Natural killer cell (primary cell): ENCODE measurements at regions not wholly inside any gene's neighbourhood (a gene's known extent, or its start where the extent isn't known, plus 50 kb on each side); places are given as distances from the start of the nearest gene placed in this dataset.

Experiments
- ATAC-seq, 3 donors: fragments of 150-1000 bp in 2 of 3; fragments of 200-7000 bp in 1 of 3; cut with Tn5 transposase; 1 replicate in 1 of 3; 2 replicates in 2 of 3; pipeline ENCODE4 v1.10.0; 2021; ENCODE audit warnings: mild to moderate bottlenecking in 2 of 3, moderate library complexity in 2 of 3
- DNase-seq, 2 donors: peaks; one replicate each; pipeline versions ENCODE4 v3.0.0 to v3.0.0-alpha.2; 2013 to 2021; ENCODE audit warnings: mixed read lengths in 1 of 2
- H3K27ac ChIP-seq: one replicate; pipeline ENCODE4 v1.5.1; 2013; ENCODE audit warnings: mild to moderate bottlenecking, low read length
- H3K27me3 ChIP-seq: one replicate; pipeline ENCODE4 v1.6.1; 2013; ENCODE audit warnings: low read length; ENCODE audit not compliant: control insufficient read depth, insufficient read depth
- H3K36me3 ChIP-seq: one replicate; pipeline ENCODE4 v1.6.1; 2013; ENCODE audit warnings: low read length; ENCODE audit not compliant: control insufficient read depth, insufficient read depth
- H3K4me1 ChIP-seq: one replicate; pipeline ENCODE4 v1.6.1; 2013; ENCODE audit warnings: low read length; ENCODE audit not compliant: control insufficient read depth, insufficient read depth
- H3K4me3 ChIP-seq: one replicate; pipeline ENCODE4 v1.5.1; 2013; ENCODE audit warnings: low read length
- H3K9me3 ChIP-seq: one replicate; pipeline ENCODE4 v1.6.1; 2013; ENCODE audit warnings: low read length; ENCODE audit not compliant: control insufficient read depth, insufficient read depth
- H3K27ac Mint-ChIP-seq, 2 donors: one replicate each; pipeline ENCODE4 v1.8.0; 2022; ENCODE audit warnings: mild to moderate bottlenecking in 2 of 2, mixed read lengths in 2 of 2, moderate library complexity in 1 of 2
- H3K27me3 Mint-ChIP-seq, 2 donors: one replicate each; pipeline ENCODE4 v1.8.0; 2022; ENCODE audit warnings: low read depth in 2 of 2, mixed read lengths in 2 of 2
- H3K36me3 Mint-ChIP-seq: one replicate; pipeline ENCODE4 v1.8.0; 2022; ENCODE audit warnings: mixed read lengths
- H3K4me1 Mint-ChIP-seq, 2 donors: one replicate each; pipeline ENCODE4 v1.8.0; 2022; ENCODE audit warnings: mixed read lengths in 2 of 2
- H3K4me3 Mint-ChIP-seq: one replicate; pipeline ENCODE4 v1.8.0; 2022; ENCODE audit warnings: mild to moderate bottlenecking, moderate library complexity, mixed read lengths
- H3K9me3 Mint-ChIP-seq, 2 donors: one replicate each; pipeline ENCODE4 v1.8.0; 2022; ENCODE audit warnings: mixed read lengths in 2 of 2
- CTCF ChIP-seq: fragments of 200-600 bp; IDR thresholded peaks from one replicate; pipeline ENCODE4 v1.8.0; 2022; ENCODE audit warnings: antibody characterized with exemption
- WGBS: methylation state at CpG from one replicate; pipeline ENCODE4 v1.1.7; 2013; ENCODE audit warnings: missing lambda C conversion rate; ENCODE audit not compliant: insufficient coverage; 5-methylcytosine and 5-hydroxymethylcytosine counted together
- intact Hi-C: fragments of 100-400 bp; cut with micrococcal nuclease; formaldehyde crosslinking; loops from one replicate; pipeline ENCODE4 v1.14.2; 2022

- H3K9me3 ChIP-seq = no peaks in the 10 kb centered on the region
- H3K4me1 Mint-ChIP-seq = no peaks in the 10 kb centered on the region
- no peak overlapping the region for H3K4me3 Mint-ChIP-seq
- no peaks in the 10 kb centered on the region for H3K27me3 Mint-ChIP-seq
- H3K9me3 Mint-ChIP-seq = peaks cover 9 to 10% of the 10 kb centered on the region in 2 donors
- no peak overlapping the region for H3K27ac Mint-ChIP-seq
- no peak overlapping the region for H3K27ac ChIP-seq
- 78% methylated on average over 3 of the region's 3 CpGs for WGBS
- DNase-seq = no peak
- no peaks in the 10 kb centered on the region for H3K36me3 ChIP-seq
- intact Hi-C loops = no loop called here
- no peak overlapping the region for H3K4me3 ChIP-seq
- no peaks in the 10 kb centered on the region for H3K27me3 ChIP-seq
- no peak for TF ChIP-seq CTCF
- no peak for ATAC-seq
- no peaks in the 10 kb centered on the region for H3K36me3 Mint-ChIP-seq
- H3K4me1 ChIP-seq = no peaks in the 10 kb centered on the region
Observed at GRCh38 chr14:53874704-53875103, 81.9 kb downstream of the BMP4 start.

GRCh38 chr14:53872681-53873089, 83.9 kb downstream of the BMP4 start:
- no peak overlapping the region for H3K27ac ChIP-seq
- Mint-ChIP-seq H3K27ac (no peak overlapping the region), H3K4me3 (no peak overlapping the region), H3K36me3 (no peaks in the 10 kb centered on the region), H3K9me3 (peaks cover 9% of the 10 kb centered on the region in 2 donors), H3K4me1 (no peaks in the 10 kb centered on the region), H3K27me3 (no peaks in the 10 kb centered on the region)
- no peaks in the 10 kb centered on the region for H3K27me3 ChIP-seq
- intact Hi-C loops = no loop called here
- no peak for DNase-seq
- H3K9me3 ChIP-seq = no peaks in the 10 kb centered on the region
- no peak for TF ChIP-seq CTCF
- no peak overlapping the region for H3K4me3 ChIP-seq
- 45% methylated on average over 1 of the region's 1 CpG for WGBS
- no peak for ATAC-seq
- H3K36me3 ChIP-seq = no peaks in the 10 kb centered on the region
- H3K4me1 ChIP-seq = no peaks in the 10 kb centered on the region

GRCh38 chr14:53871951-53872350, 84.7 kb downstream of the BMP4 start:
- Mint-ChIP-seq H3K36me3 (no peaks in the 10 kb centered on the region), H3K27me3 (no peaks in the 10 kb centered on the region), H3K9me3 (peaks cover 8 to 9% of the 10 kb centered on the region in 2 donors), H3K4me3 (no peak overlapping the region), H3K4me1 (no peaks in the 10 kb centered on the region), H3K27ac (no peak overlapping the region)
- H3K27ac ChIP-seq = no peak overlapping the region
- intact Hi-C loops = no loop called here
- TF ChIP-seq CTCF = no peak
- H3K9me3 ChIP-seq = no peaks in the 10 kb centered on the region
- ATAC-seq (no peak), DNase-seq (no peak)
- no peaks in the 10 kb centered on the region for H3K36me3 ChIP-seq
- WGBS = 92% methylated on average over 2 of the region's 2 CpGs
- H3K4me3 ChIP-seq = no peak overlapping the region
- H3K4me1 ChIP-seq = no peaks in the 10 kb centered on the region
- no peaks in the 10 kb centered on the region for H3K27me3 ChIP-seq

- no peak for ATAC-seq
- H3K27me3 ChIP-seq = no peaks in the 10 kb centered on the region
- H3K36me3 Mint-ChIP-seq = no peaks in the 10 kb centered on the region
- no peaks in the 10 kb centered on the region for H3K36me3 ChIP-seq
- H3K4me3 Mint-ChIP-seq = no peak overlapping the region
- WGBS = 79% methylated on average over 3 of the region's 3 CpGs
- DNase-seq = no peak
- H3K27ac Mint-ChIP-seq = no peak overlapping the region
- no peak overlapping the region for H3K27ac ChIP-seq
- peaks cover 2 to 6% of the 10 kb centered on the region in 2 donors for H3K9me3 Mint-ChIP-seq
- H3K27me3 Mint-ChIP-seq = no peaks in the 10 kb centered on the region
- no peaks in the 10 kb centered on the region for H3K9me3 ChIP-seq
- intact Hi-C loops = no loop called here
- H3K4me3 ChIP-seq = no peak overlapping the region
- H3K4me1 ChIP-seq = no peaks in the 10 kb centered on the region
- H3K4me1 Mint-ChIP-seq = no peaks in the 10 kb centered on the region
- no peak for TF ChIP-seq CTCF
Observed at GRCh38 chr14:53871011-53871410, 85.6 kb downstream of the BMP4 start.
